ENCODE measurements at regions not wholly inside any gene's neighbourhood (a gene's known extent, or its start where the extent isn't known, plus 50 kb on each side); places are given as distances from the start of the nearest gene placed in this dataset.

DNA sequence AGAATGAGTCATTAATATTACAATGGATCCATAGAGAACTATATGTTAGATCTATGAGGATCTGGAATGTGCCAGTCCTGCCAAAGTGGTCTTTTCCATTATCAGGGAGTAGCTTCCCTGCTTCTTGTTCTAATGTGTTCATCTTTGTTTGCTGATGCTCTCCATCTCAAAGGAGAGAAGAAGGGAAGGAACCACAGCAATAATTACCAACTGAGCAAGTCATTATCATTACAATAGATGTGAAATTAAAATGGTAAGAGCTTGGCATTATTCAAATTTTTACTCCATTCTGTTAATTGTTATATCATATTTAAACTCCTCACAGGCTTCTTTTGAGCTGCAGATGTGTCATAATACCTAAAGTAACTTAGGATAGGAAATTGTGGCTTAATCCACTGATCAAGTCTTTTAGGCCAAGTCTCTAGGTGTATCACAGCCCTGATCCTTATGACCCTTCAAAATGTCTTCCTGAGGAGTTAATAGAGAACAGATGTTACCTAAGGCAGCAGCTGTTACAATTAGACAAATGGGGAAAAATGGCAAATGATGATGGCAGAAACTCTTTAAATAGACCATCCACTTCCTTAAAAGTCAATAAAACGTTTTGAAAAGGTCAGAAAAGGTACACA, 1492.7 kb upstream of the IGFBP7 start:
- in situ Hi-C loops (cut with MboI): no loop called here
- no peaks in the 10 kb centered on the region for H3K4me1 ChIP-seq (ENCODE audit: control insufficient read depth, insufficient read depth, low read length)

More for the DNA sequence above, 1492.7 kb upstream of the IGFBP7 start:
- DNase-seq (ENCODE audit: low read depth, low spot score) (no peak), ATAC-seq (no peak), FAIRE-seq (no peak)
- TF ChIP-seq POU2F2 (IDR thresholded peaks at IDR 0.05; ENCODE audit: borderline replicate concordance, low read depth, low read length) (no peak), SIX5 (IDR thresholded peaks at IDR 0.05; ENCODE audit: low read depth, low read length, severe bottlenecking) (no peak), ZBED1 (IDR thresholded peaks at IDR 0.05; ENCODE audit: borderline replicate concordance) (no peak), MEF2A (IDR thresholded peaks at IDR 0.05; ENCODE audit: insufficient read depth, low read depth, low read length) (no peak), SMAD5 (IDR thresholded peaks at IDR 0.05; ENCODE audit: low read depth) (no peak), CBX5 (IDR thresholded peaks at IDR 0.05; ENCODE audit: low read depth) (no peak), PKNOX1 (IDR thresholded peaks at IDR 0.05) (no peak), GABPA (IDR thresholded peaks at IDR 0.05; ENCODE audit: low read depth) (no peak), POLR2AphosphoS2 (IDR thresholded peaks at IDR 0.05; ENCODE audit: low read depth, low read length) (no peak), BACH1 (IDR thresholded peaks at IDR 0.05; ENCODE audit: borderline replicate concordance) (no peak), RFX5 (IDR thresholded peaks at IDR 0.05; ENCODE audit: low read depth, low read length) (no peak), SMAD1 (IDR thresholded peaks at IDR 0.05; ENCODE audit: low read depth, partially characterized antibody) (no peak), E4F1 (IDR thresholded peaks at IDR 0.05; ENCODE audit: borderline replicate concordance, partially characterized antibody) (no peak)
- TF ChIP-seq, protein P1, sequence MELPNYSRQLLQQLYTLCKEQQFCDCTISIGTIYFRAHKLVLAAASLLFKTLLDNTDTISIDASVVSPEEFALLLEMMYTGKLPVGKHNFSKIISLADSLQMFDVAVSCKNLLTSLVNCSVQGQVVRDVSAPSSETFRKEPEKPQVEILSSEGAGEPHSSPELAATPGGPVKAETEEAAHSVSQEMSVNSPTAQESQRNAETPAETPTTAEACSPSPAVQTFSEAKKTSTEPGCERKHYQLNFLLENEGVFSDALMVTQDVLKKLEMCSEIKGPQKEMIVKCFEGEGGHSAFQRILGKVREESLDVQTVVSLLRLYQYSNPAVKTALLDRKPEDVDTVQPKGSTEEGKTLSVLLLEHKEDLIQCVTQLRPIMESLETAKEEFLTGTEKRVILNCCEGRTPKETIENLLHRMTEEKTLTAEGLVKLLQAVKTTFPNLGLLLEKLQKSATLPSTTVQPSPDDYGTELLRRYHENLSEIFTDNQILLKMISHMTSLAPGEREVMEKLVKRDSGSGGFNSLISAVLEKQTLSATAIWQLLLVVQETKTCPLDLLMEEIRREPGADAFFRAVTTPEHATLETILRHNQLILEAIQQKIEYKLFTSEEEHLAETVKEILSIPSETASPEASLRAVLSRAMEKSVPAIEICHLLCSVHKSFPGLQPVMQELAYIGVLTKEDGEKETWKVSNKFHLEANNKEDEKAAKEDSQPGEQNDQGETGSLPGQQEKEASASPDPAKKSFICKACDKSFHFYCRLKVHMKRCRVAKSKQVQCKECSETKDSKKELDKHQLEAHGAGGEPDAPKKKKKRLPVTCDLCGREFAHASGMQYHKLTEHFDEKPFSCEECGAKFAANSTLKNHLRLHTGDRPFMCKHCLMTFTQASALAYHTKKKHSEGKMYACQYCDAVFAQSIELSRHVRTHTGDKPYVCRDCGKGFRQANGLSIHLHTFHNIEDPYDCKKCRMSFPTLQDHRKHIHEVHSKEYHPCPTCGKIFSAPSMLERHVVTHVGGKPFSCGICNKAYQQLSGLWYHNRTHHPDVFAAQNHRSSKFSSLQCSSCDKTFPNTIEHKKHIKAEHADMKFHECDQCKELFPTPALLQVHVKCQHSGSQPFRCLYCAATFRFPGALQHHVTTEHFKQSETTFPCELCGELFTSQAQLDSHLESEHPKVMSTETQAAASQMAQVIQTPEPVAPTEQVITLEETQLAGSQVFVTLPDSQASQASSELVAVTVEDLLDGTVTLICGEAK (IDR thresholded peaks at IDR 0.05; ENCODE audit: borderline replicate concordance): no peak
- ChIA-PET RAD21 (ENCODE audit: unreplicated experiment) (interaction anchor here (0.7 to 1.5 kb wide), 2 partner anchors 12 to 38 kb away, joined by 3 to 7 read pairs; no protein-coding TSS in a partner anchor), POLR2A (interaction anchor here (0.8 kb wide), 1 partner anchor 40 kb away, joined by 3 read pairs; no protein-coding TSS in a partner anchor), SMC1A (ENCODE audit: uncharacterized antibody, unreplicated experiment) (interaction anchor here (1.1 to 1.2 kb wide), 2 partner anchors 9 to 36 kb away, joined by 3 to 4 read pairs; no protein-coding TSS in a partner anchor), CTCF (no interaction called here)
- Histone ChIP-seq H4K20me1 (ENCODE audit: control insufficient read depth, insufficient read depth) (no peaks in the 10 kb centered on the region), H2AFZ (ENCODE audit: control insufficient read depth, low read depth, low read length) (no peak overlapping the region), H3K36me3 (ENCODE audit: control insufficient read depth in 2 of 2, insufficient read depth in 2 of 2, low read length in 1 of 2) (no peaks in the 10 kb centered on the region), H3K27ac (ENCODE audit: control insufficient read depth, insufficient read depth) (no peak overlapping the region), H3K4me2 (ENCODE audit: control insufficient read depth, insufficient read depth) (no peak overlapping the region), H3K4me3 (no peak overlapping the region), H3K27me3 (replicated peaks in 1 of 2; ENCODE audit: control insufficient read depth in 2 of 2, insufficient read depth in 2 of 2, low read length in 1 of 2) (no peaks in the 10 kb centered on the region), H3K9me3 (replicated peaks; ENCODE audit: control insufficient read depth, insufficient read depth, low read length) (no peaks in the 10 kb centered on the region), H3K79me2 (ENCODE audit: control insufficient read depth, insufficient read depth, low read length) (no peaks in the 10 kb centered on the region), H3K9ac (ENCODE audit: control insufficient read depth, insufficient read depth, low read length) (no peak overlapping the region)
- intact Hi-C loops (cut with micrococcal nuclease; ENCODE audit: unreplicated experiment): no loop called here
- 0% methylated on average over 1 of the region's 1 CpG for WGBS (ENCODE audit: insufficient coverage, insufficient replicate concordance, low lambda C conversion rate, missing lambda C conversion rate)
- no TSS peak for BruUV-seq (replicated peaks)

Data from GM12878 (cell line).